H54 (cell line): ENCODE measurements at regions not wholly inside any gene's neighbourhood (a gene's known extent, or its start where the extent isn't known, plus 50 kb on each side); places are given as distances from the start of the nearest gene placed in this dataset.
"Not testable (repeated sequence)": the region's sequence is repeated elsewhere in the genome, so short reads cannot be mapped to it uniquely, and the experiment has no call there.

ENCODE experiments used
- DNase-seq: peaks from one replicate; pipeline ENCODE4 v3.0.0; 2011; ENCODE audit warnings: low spot score, mixed read lengths; ENCODE audit not compliant: insufficient read length
- FAIRE-seq: peaks from 3 replicates; lab custom pipeline; 2011; peaks lifted over from hg19 to GRCh38; lab: Jason Lieb, UNC
- POLR2A ChIP-seq: IDR thresholded peaks from 2 replicates; pipeline ENCODE4 v1.6.1; 2011; ENCODE audit warnings: low read depth, mild to moderate bottlenecking, low read length

DNA sequence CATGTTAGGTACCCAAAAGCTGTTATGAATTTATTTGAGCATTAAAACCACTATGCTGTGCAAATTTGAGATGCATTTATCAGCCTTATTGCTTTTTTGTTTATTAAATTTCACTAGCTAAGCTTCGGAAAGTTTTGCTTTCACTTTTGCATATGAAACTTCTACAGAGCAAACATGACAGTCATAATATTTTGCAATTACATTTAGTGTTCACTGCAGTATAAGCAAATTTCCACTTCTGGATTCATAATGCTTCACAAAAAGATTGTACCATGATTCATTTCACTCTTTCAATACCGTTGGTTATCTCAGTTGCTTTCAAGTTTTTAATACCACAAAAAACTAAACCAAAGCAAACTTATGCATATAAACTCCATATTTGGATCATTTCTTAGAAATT is 228.7 kb upstream of the SLC8A1 start:
- peak; percentile 76 for FAIRE-seq
- no peak for DNase-seq

GRCh38 chr2:40690036-40690435 is 238.1 kb upstream of the SLC8A1 start:
- no peak for TF ChIP-seq POLR2A
- FAIRE-seq (no peak), DNase-seq (no peak)

More for the DNA sequence above, 228.7 kb upstream of the SLC8A1 start:
- TF ChIP-seq POLR2A: no peak

DNA sequence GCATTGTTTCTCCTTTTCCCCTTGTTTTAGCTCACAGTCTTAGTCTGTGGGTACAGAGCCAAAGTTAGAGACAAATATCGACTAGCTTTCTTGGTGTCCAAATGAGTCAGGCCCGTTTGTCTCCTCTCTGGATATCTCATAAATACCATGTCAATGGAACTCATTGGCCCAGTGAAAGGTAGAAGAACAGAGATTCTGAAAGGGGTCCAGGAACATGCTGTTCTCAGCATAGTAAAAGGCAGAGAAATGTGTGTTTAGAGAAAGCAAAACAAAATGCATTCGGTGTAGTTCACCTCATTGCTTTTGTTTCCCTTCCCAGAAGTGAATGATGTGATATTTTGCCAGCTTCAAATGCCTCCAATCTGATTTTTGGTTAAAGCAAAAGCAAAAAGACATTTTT is 238.6 kb upstream of the SLC8A1 start:
- no peak for DNase-seq
- FAIRE-seq: no peak
- TF ChIP-seq POLR2A: no peak

- TF ChIP-seq POLR2A: no peak
- no peak for DNase-seq
- FAIRE-seq: no peak
These were observed 248.5 kb upstream of the SLC8A1 start for GRCh38 chr2:40700231-40700954.

DNA sequence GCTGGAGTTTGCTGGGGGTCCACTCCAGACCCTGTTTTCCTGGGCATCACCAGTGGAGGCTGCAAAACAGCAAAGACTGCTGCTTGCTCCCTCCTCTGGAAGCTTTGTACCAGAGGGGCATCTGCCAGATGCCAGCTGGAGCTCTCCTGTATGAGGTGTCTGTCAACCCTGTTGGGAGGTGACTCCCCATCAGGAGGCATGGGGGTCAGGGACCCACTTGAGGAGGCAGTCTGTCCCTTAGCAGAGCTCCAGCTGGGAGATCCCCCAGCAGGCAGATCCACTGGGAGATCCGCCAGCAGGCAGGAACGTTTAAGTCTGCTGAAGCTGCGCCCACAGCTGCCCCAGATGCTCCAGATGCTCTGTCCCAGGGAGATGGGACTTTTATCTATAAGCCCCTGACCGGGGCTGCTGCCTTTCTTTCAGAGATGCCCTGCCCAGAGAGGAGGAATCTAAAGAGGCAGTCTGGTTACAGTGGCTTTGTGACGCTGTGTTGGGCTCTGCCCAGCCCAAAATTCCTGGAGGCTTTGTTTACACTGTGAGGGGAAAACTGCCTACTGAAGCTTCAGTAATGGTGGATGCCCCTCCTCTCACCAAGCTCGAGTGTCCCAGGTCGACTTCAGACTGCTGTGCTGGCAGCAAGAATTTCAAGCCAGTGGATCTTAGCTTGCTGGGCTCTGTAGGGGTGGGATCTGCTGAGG is 260.5 kb upstream of the SLC8A1 start:
- not testable (repeated sequence) for FAIRE-seq

GRCh38 chr2:40716879-40717278 is 265.0 kb upstream of the SLC8A1 start:
- TF ChIP-seq POLR2A: no peak
- no peak for DNase-seq
- peak; percentile 100 for FAIRE-seq

More for the DNA sequence above, 260.5 kb upstream of the SLC8A1 start:
- DNase-seq: not testable (repeated sequence)

DNA sequence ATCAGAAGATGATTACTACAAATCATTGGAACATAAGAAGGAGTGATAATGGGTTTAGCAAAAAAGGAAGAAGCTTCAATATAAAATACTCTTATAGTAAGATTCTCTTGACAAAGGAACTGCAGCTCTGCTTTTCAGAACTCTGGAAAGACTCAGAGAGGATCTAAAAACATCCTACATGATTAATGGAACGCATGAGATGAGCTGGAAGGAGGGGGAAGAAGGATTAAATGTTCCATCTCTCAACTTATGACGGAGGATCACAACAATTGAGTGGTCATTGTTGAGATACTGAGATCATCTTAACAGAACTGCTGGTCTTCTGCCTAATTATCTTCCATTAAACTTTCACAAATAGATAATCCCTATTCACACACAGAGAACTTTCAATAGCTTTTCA is 267.5 kb upstream of the SLC8A1 start:
- no peak for DNase-seq
- FAIRE-seq: peak; percentile 6
- TF ChIP-seq POLR2A: no peak

GRCh38 chr2:40721595-40721994 is 269.7 kb upstream of the SLC8A1 start:
- DNase-seq: peak; percentile 11
- no peak for TF ChIP-seq POLR2A
- FAIRE-seq: peak; percentile 99

GRCh38 chr2:40723194-40723593 is 271.3 kb upstream of the SLC8A1 start:
- no peak for TF ChIP-seq POLR2A
- FAIRE-seq: no peak
- DNase-seq: no peak

DNA sequence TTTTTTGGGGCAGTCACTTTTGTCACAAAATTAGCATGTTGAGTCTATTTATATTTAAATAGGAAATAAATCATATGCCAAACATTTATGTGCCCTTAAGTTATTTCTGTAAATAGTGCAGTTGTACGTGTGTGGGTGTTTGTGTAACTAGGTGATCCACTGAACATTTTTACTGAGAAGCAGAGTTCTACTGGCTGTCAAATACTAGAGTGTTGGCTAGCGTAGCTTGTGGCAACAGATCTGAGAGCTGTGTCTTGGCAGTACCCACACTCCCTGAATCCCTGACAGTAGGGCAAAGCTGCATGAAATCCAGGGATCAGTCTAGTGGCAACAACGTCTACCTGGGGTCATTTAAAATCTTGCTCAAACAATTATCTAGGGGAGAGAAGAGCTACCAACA is 273.1 kb upstream of the SLC8A1 start:
- DNase-seq: no peak
- no peak for FAIRE-seq
- no peak for TF ChIP-seq POLR2A

DNA sequence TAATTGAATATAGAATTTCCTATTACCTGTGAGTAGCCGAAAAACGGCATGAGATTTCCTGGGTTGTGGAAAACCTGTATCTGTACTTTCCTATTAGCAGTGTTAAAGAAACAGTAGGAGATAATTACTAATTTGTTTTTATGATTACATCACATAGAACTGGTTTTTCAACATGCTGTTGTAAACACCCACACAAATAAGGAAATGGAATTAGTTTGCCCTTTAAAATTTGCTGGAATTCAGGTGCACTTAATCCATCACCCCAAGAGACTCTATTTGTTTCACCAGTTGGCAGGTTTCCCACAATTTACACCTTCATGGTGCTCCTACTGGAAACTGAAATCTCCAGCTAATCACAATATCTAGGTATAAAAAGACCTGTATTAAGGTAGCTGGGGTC is 274.1 kb upstream of the SLC8A1 start:
- FAIRE-seq: no peak
- TF ChIP-seq POLR2A: no peak
- no peak for DNase-seq

DNA sequence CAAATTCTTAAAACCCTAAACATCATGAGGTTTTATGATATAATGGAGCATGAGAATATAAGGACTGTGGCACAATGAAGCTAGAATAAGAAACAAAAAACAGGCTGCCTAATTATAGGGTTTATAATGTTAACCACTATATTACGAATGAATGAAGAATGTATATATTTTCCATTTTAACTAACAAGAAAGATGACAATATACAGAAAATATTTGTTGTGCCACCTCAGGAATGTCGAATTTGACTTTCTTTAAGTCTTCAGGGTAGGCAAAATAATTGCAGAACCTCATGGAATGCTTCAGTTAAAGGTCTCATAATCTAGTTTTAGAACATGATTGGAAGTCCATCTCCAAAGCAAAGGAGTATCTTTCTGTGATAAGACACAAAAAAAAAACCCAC is 282.9 kb upstream of the SLC8A1 start:
- FAIRE-seq (peak; percentile 84), DNase-seq (no peak)
- TF ChIP-seq POLR2A: no peak

- FAIRE-seq (no peak), DNase-seq (no peak)
- no peak for TF ChIP-seq POLR2A
These were observed 285.3 kb upstream of the SLC8A1 start for GRCh38 chr2:40737180-40737579.

DNA sequence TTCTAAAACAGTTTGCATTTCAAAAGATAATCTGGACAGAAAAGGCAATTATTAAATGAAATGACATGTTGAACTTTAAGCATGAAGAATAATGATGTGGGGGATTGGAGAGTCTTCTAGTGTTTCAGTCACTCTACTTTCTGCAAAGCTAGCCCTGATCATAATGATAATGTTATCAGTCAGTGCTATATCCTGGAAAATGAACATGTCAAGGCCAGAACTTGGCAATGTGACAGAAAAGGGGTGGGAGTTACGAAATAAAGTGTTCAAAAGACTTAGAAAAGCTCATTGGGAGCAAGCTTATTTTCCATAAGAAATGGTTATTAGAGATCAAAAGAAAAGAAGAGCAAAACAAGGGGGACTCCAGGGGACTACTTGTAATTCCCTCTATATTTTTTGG is 288.5 kb upstream of the SLC8A1 start:
- no peak for FAIRE-seq

GRCh38 chr2:40741532-40741931 is 289.6 kb upstream of the SLC8A1 start:
- TF ChIP-seq POLR2A: no peak
- DNase-seq (no peak), FAIRE-seq (peak; percentile 86)

More for the DNA sequence above, 288.5 kb upstream of the SLC8A1 start:
- TF ChIP-seq POLR2A: no peak
- no peak for DNase-seq
